ENCODE measurements at regions not wholly inside any gene's neighbourhood (a gene's known extent, or its start where the extent isn't known, plus 50 kb on each side); places are given as distances from the start of the nearest gene placed in this dataset.
A peak's percentile ranks its signal among the peaks of the same experiment; 100 is the strongest.

DNA sequence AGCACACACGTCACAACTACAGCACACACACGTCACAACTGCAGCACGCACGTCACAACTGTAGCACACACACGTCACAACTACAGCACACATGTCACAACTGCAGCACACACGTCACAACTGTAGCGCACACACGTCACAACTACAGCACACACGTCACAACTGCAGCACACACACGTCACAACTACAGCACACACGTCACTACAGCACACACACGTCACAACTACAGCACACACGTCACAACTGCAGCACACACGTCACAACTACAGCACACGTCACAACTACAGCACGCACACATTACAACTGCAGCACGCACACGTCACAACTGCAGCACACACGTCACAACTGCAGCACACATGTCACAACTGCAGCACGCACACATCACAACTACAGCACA lies 322.6 kb upstream of the AJAP1 start:
- DNase-seq, result no peak

- no peak for DNase-seq
Observed at GRCh38 chr1:4336507-4336906, 317.9 kb upstream of the AJAP1 start.

DNA sequence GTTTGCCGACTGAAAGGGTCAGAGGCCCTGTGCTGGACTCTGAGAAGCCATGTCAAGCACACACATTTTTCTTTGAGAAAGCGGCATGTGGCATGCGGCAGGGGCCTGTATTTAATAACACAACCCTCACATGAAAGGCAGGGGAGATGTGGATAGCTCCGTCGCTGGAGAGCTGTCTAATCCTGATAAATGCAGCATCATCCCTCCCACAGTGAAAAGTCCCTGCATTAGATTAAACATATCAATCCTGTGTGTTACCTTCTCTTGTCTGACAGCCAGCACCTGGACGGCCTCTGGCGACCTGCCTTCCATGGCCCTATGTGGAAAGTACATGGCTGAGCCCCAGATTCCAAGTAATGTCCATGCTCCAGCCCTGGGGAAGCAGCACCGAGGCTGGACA lies 313.0 kb upstream of the AJAP1 start:
- no peak for DNase-seq

- DNase-seq, result no peak
Observed at GRCh38 chr1:4344065-4344732, 310.2 kb upstream of the AJAP1 start.

- DNase-seq, result no peak
Observed at GRCh38 chr1:4345094-4345493, 309.3 kb upstream of the AJAP1 start.

- DNase-seq, result no peak
Observed at GRCh38 chr1:4346131-4346530, 308.3 kb upstream of the AJAP1 start.

DNA sequence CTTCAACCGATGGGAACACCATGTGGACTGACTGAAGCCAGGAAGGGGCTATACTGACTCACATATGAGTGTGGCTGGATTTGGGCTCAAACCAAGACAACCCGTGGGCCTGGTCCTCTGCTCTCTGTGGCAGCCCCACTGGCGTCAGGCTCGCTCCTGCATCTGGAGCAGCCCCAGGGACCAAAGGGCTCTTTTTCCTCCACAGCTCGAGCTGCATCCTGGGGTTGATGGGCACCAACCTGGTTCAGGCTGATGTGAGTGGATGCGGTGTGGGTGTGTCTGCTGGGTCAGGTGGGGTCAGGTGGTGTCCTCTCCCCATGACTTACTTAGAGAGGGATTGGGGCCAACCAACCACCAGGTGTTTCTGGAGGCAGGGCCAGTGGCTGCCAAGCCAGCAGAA lies 303.0 kb upstream of the AJAP1 start:
- DNase-seq, result no peak

DNA sequence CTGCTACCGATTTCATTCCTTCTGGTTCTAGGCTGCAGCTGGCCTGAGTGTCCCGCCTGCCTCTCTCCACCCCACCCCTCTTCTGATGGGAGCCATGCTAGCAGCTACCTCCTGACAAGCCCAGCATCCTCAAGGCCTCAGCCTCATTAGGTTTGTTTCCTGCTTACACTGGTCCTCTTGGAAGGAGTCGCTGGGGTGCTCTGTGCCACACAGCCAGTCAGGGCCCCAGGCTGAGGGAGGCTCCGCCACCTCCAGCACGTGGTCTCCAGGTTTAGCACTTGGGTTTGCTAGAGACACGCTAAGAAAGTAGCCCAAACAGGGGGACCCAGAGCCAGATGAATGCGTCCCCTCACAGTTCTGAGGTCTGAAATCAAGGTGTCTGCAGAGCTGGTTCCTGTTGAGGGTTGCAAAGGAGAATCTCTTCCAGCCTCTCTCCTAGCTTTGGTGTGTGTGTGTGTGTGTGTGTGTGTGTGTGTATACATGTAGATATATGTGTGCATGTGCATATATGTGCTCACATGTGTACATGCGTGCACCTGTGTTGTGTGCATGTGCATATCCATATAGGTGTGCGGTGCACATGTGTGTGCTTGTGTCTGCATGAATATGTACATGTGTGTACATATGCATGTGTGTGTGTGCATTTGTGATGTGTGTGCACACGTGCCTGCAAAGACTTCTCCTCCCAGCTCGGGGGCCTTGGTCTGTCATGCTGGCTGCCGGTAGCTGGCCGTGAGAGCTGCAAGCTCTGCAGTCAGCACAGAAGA lies 301.1 kb upstream of the AJAP1 start:
- DNase-seq, result no peak

DNA sequence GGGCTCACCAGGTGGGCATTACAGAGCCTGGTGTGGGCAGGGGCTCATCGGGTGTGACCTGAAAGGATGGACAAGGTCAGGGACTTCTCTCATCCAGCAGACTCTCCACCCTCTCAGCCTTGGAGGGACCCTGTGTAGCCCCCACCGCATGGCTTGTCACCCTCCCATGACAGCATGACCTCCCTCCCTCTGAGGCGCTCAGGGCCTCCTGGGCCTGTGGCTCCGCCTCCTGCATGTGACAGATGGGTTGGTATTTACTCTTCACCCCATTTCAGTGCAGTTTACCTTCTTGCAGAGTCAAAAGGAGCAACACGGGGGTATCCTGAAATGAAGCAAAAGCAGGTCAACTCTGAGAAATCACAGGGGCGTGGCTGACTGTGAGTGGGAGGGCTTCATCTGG lies 298.6 kb upstream of the AJAP1 start:
- DNase-seq, result no peak

DNA sequence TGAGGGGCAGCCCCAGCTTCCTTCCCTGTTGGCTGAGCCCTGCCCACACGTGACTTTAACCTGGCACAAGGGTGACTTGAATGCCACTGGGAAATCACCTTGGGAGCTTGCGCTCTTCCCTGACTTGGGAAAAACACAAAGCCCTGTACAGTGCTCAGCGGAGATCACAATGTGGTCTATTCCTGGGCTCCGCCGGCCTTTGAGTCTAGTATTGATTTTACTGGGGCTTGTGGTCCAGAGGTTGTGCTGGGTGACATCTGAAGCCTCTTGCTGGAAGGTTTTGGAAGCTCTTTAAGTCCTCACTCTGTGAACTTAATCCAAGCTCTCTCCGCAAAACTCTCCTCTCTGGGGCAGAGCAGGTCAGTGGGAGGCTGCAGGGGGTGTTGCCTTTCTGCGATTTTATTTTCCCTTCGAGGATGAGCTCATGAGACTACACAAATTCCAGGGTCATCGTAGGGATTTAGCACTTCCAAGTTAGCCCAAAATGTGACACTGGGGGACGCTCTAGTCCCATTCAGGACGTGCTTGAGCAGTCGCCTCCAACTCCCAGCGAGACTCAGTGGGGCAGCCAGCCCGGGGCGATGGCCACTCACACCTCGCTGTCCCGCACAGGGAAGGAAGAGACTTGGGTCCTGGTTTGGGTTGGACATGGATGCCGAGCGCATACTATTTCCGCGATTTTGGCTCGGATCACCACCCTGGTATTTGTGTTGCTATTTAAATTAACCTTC lies 291.9 kb upstream of the AJAP1 start:
- no peak for DNase-seq

- no peak for DNase-seq
Observed at GRCh38 chr1:4366091-4366490, 288.3 kb upstream of the AJAP1 start.

- no peak for DNase-seq
Observed at GRCh38 chr1:4367230-4367777, 287.1 kb upstream of the AJAP1 start.

DNA sequence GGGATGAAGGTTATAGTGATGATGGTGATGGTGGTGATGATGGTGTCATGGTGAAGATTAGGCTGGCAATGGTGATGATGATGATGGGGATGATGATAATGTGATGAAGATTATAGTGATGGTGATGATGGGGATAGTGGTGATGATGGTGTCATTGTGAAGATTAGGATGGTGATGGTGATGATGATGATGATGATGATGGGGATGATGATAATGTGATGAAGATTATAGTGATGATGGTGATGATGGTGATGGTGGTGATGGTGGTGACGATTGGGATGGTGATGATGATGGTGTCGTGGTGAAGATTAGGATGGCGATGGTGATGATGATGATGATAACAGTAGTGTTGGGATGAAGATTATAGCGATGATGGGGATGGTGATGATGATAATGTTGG lies 285.1 kb upstream of the AJAP1 start:
- DNase-seq, result no peak

GRCh38 chr1:4371849-4372248 lies 282.6 kb upstream of the AJAP1 start:
- no peak for DNase-seq

- peak; percentile 2 for DNase-seq
Observed at GRCh38 chr1:4375812-4376211, 278.6 kb upstream of the AJAP1 start.

DNA sequence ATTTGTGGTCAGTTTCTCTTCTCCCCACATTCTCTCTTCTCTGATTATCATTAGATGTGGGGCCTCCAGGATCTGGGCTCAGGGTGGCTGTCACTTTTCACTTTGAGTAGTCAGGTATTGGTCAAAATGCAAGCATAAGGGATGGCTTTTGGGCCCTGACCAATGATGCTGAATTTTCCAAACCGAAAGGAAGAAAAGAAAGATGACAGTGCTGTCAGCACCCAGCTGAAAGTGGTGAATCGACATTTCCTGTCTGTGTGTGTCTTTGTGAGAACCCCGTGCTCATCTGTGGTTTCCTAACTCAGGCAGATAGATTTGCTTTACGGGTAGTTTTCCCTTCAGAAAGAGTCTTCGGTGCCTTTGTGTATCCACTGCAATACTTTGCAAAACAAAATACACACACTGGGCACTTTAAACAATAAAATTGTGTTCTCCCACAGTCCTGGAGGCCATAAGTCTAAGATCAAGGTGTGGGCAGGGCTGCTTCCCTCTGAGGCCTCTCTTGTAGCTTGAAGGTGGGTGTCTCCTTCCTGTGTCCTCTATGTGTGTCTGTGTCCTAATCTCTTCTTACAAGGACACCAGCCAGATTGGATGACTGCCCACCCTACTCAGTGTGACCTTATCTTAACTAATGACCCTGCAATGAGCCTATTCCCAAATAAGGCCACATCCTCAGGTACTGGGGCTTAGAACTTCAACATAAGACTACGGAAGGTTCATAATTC lies 274.8 kb upstream of the AJAP1 start:
- peak; percentile 43 for DNase-seq

- DNase-seq, result no peak
Observed at GRCh38 chr1:4380564-4381168, 273.7 kb upstream of the AJAP1 start.

- no peak for DNase-seq
Observed at GRCh38 chr1:4393191-4393590, 261.2 kb upstream of the AJAP1 start.

DNA sequence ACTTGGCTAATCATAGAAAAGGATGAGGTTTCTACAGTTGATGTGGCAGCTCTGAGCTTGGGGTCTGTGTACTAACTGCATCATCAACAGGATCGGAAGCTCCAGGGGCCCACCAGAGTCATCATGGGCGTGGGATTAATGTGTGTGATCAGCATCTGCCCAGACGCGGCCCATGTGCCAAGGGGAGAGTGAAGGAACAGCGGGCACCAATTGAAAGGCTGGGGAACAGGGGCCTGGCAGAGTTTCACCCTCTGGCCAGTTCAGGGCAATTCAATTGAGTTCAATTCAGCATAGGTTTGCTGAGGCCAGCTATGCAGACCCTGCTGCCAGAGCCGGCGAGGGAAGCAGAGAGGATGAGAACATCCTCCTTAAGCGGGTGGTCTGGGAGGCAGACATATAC lies 260.0 kb upstream of the AJAP1 start:
- no peak for DNase-seq

DNA sequence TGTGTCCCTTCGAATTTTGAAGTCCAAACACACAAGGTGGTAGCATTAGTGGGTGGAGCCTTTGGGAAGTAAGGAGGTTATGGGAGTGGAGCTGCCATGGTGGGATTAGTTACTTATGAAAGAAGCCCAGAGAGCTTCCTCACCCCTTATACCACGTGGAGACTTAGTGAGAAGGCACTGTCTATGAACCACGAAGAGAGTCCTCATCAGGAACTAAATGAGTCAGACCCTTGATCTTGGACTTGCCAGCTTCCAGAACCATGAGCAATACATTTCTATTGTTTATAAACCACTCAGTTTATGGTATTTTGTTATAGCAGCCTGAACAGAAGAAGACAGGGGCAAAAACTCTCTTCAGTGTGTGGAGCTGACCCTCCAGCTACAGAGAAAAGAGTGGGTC lies 259.3 kb upstream of the AJAP1 start:
- peak; percentile 7 for DNase-seq

GRCh38 chr1:4395676-4396075 lies 258.7 kb upstream of the AJAP1 start:
- DNase-seq, result no peak

- no peak for DNase-seq
Observed at GRCh38 chr1:4396551-4396950, 257.9 kb upstream of the AJAP1 start.

DNA sequence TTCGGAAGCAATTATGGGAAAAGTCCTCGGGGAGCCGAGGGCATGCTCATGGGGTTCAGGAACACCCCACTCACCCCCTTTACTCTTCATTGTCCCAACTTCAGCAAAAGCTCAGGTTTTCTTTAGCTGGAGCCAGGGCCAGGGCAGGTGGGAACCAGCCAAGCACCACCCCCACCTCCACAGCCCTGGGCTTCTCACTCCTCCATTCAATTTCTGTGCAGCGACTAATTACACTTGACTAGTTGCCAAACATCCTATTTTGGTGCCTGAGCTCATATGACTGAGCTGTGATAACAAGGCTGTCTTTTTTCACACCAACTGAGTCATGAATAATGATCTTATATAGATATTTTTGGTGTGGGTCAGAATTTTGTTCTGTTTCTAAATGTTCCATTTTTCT lies 257.2 kb upstream of the AJAP1 start:
- DNase-seq, result no peak
